ENCODE measurements at regions not wholly inside any gene's neighbourhood (a gene's known extent, or its start where the extent isn't known, plus 50 kb on each side); places are given as distances from the start of the nearest gene placed in this dataset.

DNA sequence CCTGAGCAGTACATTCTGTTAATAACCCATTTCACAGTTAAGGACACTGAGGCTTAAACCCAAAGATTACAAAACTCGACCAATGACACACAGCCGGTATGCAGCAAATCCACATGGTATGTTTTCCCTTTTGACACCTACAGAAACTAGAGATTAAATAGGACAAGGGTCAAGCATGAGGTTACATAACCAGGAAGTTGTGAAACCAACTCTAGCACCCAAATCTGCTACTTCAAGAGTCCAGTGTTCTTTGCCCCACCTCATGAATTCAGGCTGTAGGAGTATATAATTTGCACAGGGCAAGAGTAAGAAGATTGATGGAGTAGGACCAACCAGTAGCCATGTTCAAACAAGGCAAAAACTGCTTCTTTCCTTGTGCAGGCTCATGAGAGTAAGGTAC, 249.8 kb downstream of the BCL11A start:
- Histone ChIP-seq H3K9ac (replicated peaks in 1 of 4; ENCODE audit: extremely low read depth in 1 of 4, low read depth in 3 of 4, low read length in 3 of 4) (no peak overlapping the region), H3K27ac (ENCODE audit: low read depth, low read length) (no peak overlapping the region), H2BK120ac (replicated peaks; ENCODE audit: low read depth, low read length) (no peak overlapping the region), H2AK5ac (ENCODE audit: low read depth, low read length) (no peak overlapping the region), H2BK5ac (ENCODE audit: low read depth, low read length) (no peak overlapping the region), H3K4me3 (ENCODE audit: extremely low read depth in 1 of 4, insufficient read depth in 2 of 4, low read depth in 3 of 4, low read length in 4 of 4) (no peak overlapping the region), H4K8ac (ENCODE audit: extremely low read depth, insufficient read depth, low read length) (no peak overlapping the region), H2BK12ac (ENCODE audit: low read depth, low read length) (no peak overlapping the region), H2BK20ac (ENCODE audit: low read length) (no peak overlapping the region), H3K4me1 (replicated peaks in 1 of 4; ENCODE audit: control insufficient read depth in 3 of 4, insufficient read depth in 4 of 4, low read length in 3 of 4) (peaks cover 0 to 5% (median 0%) of the 10 kb centered on the region in 4 experiments; a peak in 1 of 7 replicates), H3K4me2 (ENCODE audit: insufficient read depth in 1 of 2, low read depth in 2 of 2, low read length in 2 of 2) (no peak overlapping the region), H3K56ac (replicated peaks; ENCODE audit: insufficient read length, low read depth, low read length) (no peak overlapping the region), H3K79me2 (ENCODE audit: control insufficient read depth in 1 of 2, insufficient read depth in 2 of 2, low read length in 2 of 2) (no peaks in the 10 kb centered on the region), H3K23me2 (ENCODE audit: low read depth, low read length) (no peaks in the 10 kb centered on the region), H4K91ac (replicated peaks; ENCODE audit: insufficient read length, low read length) (no peak overlapping the region), H3K4ac (replicated peaks; ENCODE audit: insufficient read length, low read depth, low read length) (no peak overlapping the region), H3K9me3 (ENCODE audit: insufficient read depth in 2 of 2, low read depth in 1 of 2, low read length in 1 of 2) (no peaks in the 10 kb centered on the region), H4K20me1 (replicated peaks in 1 of 2; ENCODE audit: control insufficient read depth in 1 of 2, insufficient read depth in 2 of 2, low read length in 2 of 2) (no peaks in the 10 kb centered on the region), H3K23ac (ENCODE audit: insufficient read length) (no peak overlapping the region), H3K36me3 (ENCODE audit: control insufficient read depth in 2 of 4, insufficient read depth in 4 of 4, low read length in 3 of 4) (no peaks in the 10 kb centered on the region), H2BK15ac (ENCODE audit: low read length) (no peak overlapping the region), H3K14ac (ENCODE audit: insufficient read length) (no peak overlapping the region), H2AFZ (ENCODE audit: low read length) (no peak overlapping the region), H4K5ac (ENCODE audit: insufficient read length, low read depth, low read length) (no peak overlapping the region), H3K79me1 (ENCODE audit: low read depth, low read length) (no peaks in the 10 kb centered on the region), H3K27me3 (replicated peaks in 1 of 4; ENCODE audit: control insufficient read depth in 3 of 4, extremely low read depth in 1 of 4, insufficient read depth in 3 of 4, low read length in 3 of 4) (no peaks in the 10 kb centered on the region), H3K18ac (ENCODE audit: extremely low read depth, low read length) (no peak overlapping the region)
- no peak for FAIRE-seq
- WGBS, 2 experiments (ENCODE audit: extremely low coverage in 1 of 2, insufficient coverage in 1 of 2, insufficient read length in 1 of 2, insufficient replicate concordance in 2 of 2, low coverage in 1 of 2, low lambda C conversion rate in 2 of 2, missing lambda C conversion rate in 1 of 2): 95% methylated on average over 2 of the region's 2 CpGs; no CpG with 5 or more reads in 1 of the 2 experiments
- POLR2A ChIA-PET (ENCODE audit: partially characterized antibody): interaction anchor here (1.0 kb wide), 1 partner anchor 14 kb away, joined by 4 read pairs; no protein-coding TSS in a partner anchor
- DNase-seq (ENCODE audit: low read depth in 1 of 2, low spot score in 2 of 2): no peak
- CTCF ChIA-PET (ENCODE audit: partially characterized antibody): interaction anchor here (0.7 to 1.6 kb wide), 8 partner anchors 8 to 255 kb away, joined by 3 to 5 read pairs (median 3); no protein-coding TSS in a partner anchor
- no peak for TF ChIP-seq GTF2F1 (IDR thresholded peaks at IDR 0.05; ENCODE audit: borderline replicate concordance, low read depth, low read length)
- no peak for TF ChIP-seq BRCA1 (IDR thresholded peaks at IDR 0.05; ENCODE audit: low read depth, low read length)
- TF ChIP-seq, protein P1, sequence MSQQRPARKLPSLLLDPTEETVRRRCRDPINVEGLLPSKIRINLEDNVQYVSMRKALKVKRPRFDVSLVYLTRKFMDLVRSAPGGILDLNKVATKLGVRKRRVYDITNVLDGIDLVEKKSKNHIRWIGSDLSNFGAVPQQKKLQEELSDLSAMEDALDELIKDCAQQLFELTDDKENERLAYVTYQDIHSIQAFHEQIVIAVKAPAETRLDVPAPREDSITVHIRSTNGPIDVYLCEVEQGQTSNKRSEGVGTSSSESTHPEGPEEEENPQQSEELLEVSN (IDR thresholded peaks at IDR 0.05): no peak
- TF ChIP-seq NANOG (IDR thresholded peaks at IDR 0.05; ENCODE audit: insufficient read depth, low read depth, low read length, poor library complexity, severe bottlenecking): no peak
- TF ChIP-seq KDM1A (IDR thresholded peaks at IDR 0.05; ENCODE audit: borderline replicate concordance, low read length): no peak
- no peak for TF ChIP-seq SIN3A (conservative IDR thresholded peaks at IDR 0.05 in 1 of 2, IDR thresholded peaks at IDR 0.05 in 1 of 2; ENCODE audit: low read depth in 1 of 2, low read length in 2 of 2)
- no peak for TF ChIP-seq TAF1 (IDR thresholded peaks at IDR 0.05; ENCODE audit: low read depth, low read length)
- no peak for TF ChIP-seq POLR2AphosphoS5 (IDR thresholded peaks at IDR 0.05; ENCODE audit: low read depth, low read length)
- TF ChIP-seq POU5F1 (IDR thresholded peaks at IDR 0.05; ENCODE audit: low read depth, low read length): no peak
- TF ChIP-seq, protein P2, sequence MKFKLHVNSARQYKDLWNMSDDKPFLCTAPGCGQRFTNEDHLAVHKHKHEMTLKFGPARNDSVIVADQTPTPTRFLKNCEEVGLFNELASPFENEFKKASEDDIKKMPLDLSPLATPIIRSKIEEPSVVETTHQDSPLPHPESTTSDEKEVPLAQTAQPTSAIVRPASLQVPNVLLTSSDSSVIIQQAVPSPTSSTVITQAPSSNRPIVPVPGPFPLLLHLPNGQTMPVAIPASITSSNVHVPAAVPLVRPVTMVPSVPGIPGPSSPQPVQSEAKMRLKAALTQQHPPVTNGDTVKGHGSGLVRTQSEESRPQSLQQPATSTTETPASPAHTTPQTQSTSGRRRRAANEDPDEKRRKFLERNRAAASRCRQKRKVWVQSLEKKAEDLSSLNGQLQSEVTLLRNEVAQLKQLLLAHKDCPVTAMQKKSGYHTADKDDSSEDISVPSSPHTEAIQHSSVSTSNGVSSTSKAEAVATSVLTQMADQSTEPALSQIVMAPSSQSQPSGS (IDR thresholded peaks at IDR 0.05; ENCODE audit: low read length): no peak
- TF ChIP-seq KDM4A (IDR thresholded peaks at IDR 0.05; ENCODE audit: low read depth, low read length, severe bottlenecking): no peak
- no peak for TF ChIP-seq BACH1 (IDR thresholded peaks at IDR 0.05; ENCODE audit: low read length)
- no peak for TF ChIP-seq POLR2A (IDR thresholded peaks at IDR 0.05; ENCODE audit: control extremely low read depth in 1 of 2, low read depth in 2 of 2, low read length in 2 of 2)
